OCI-LY3 (cell line): ENCODE measurements at regions not wholly inside any gene's neighbourhood (a gene's known extent, or its start where the extent isn't known, plus 50 kb on each side); places are given as distances from the start of the nearest gene placed in this dataset.

Experiments used
- H2AFZ ChIP-seq: fragments of 200-600, 300-600 bp; shearing (Covaris generic); 2 replicates; pipeline ENCODE4 v1.6.0; 2014; ENCODE audit warnings: antibody characterized with exemption, low read depth, low read length
- H3K27ac ChIP-seq: fragments of 200-600, 300-600 bp; sonication (generic); 2 replicates; pipeline ENCODE4 v1.5.1; 2014; ENCODE audit warnings: mild to moderate bottlenecking, low read length, moderate library complexity, mixed read lengths
- H3K27me3 ChIP-seq: fragments of 200-600, 300-600 bp; sonication (generic); 2 replicates; pipeline ENCODE4 v1.6.1; 2014; ENCODE audit warnings: low read depth, low read length, mixed read lengths
- H3K36me3 ChIP-seq: fragments of 200-600, 300-600 bp; sonication (generic); replicated peaks from 2 replicates; pipeline ENCODE3; 2014; ENCODE audit warnings: low read depth, low read length, mixed read lengths
- H3K4me1 ChIP-seq: fragments of 300-600, 200-600 bp; sonication (generic); 2 replicates; pipeline ENCODE4 v1.6.1; 2014; ENCODE audit warnings: low read length, mixed read lengths
- H3K4me2 ChIP-seq: fragments of 200-600, 300-600 bp; sonication (generic); 2 replicates; pipeline ENCODE4 v1.6.1; 2014; ENCODE audit warnings: low read length, mixed read lengths
- H3K4me3 ChIP-seq: fragments of 300-600, 200-600 bp; sonication (generic); 2 replicates; pipeline ENCODE4 v1.5.1; 2014; ENCODE audit warnings: antibody characterized with exemption, mild to moderate bottlenecking, low read length, moderate library complexity
- H3K79me2 ChIP-seq: fragments of 300-600, 200-600 bp; shearing (Covaris generic); 2 replicates; pipeline ENCODE4 v1.6.1; 2014; ENCODE audit warnings: mild to moderate bottlenecking, low read length, mixed read lengths
- H3K9ac ChIP-seq: fragments of 300-600, 200-600 bp; shearing (Covaris generic); 2 replicates; pipeline ENCODE4 v1.6.0; 2014; ENCODE audit warnings: mild to moderate bottlenecking, low read length, moderate library complexity
- H3K9me3 ChIP-seq: fragments of 200-600, 300-600 bp; shearing (Covaris generic); 2 replicates; pipeline ENCODE4 v1.6.1; 2014; ENCODE audit warnings: low read length, mixed read lengths; ENCODE audit not compliant: insufficient read depth
- H4K20me1 ChIP-seq: fragments of 200-600, 300-600 bp; sonication (generic); 2 replicates; pipeline ENCODE4 v1.6.1; 2016; ENCODE audit warnings: low read length, mixed read lengths; ENCODE audit not compliant: insufficient read depth
- EZH2phosphoT487 ChIP-seq: fragments of 200-600 bp; shearing (Covaris generic); IDR thresholded peaks from 2 replicates; pipeline ENCODE4 v1.6.1; 2018; ENCODE audit warnings: antibody characterized with exemption, mixed run types, low read depth
- TF ChIP-seq, protein P1 (sequence below): fragments of 200-600, 300-600 bp; sonication (generic); IDR thresholded peaks from 2 replicates; pipeline ENCODE4 v1.5.1; 2014; ENCODE audit warnings: antibody characterized with exemption, low read length, low read depth

DNA sequence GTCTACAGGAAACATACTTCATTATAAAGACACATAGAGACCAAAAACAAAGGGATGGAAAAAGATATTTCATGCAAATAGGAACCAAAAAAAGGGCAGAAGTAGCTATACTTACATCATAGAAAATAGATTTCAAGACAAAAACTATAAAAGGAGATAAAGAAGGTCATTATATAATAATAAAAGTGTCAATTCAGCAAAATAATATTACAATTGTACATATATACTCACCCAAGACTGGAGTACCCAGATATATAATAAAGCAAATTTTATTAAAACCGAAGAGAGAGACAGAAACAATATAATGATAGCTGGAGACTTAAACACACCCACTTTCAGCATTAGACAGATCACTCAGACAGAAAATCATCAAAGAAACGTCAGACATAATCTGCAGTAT lies 546.3 kb downstream of the PRDM9 start:
- Histone ChIP-seq H3K27ac (no peak overlapping the region), H3K79me2 (no peaks in the 10 kb centered on the region), H3K4me2 (no peak overlapping the region), H3K4me3 (no peak overlapping the region), H3K9ac (no peak overlapping the region), H2AFZ (no peak overlapping the region), H3K9me3 (no peaks in the 10 kb centered on the region), H3K36me3 (no peaks in the 10 kb centered on the region), H3K27me3 (no peaks in the 10 kb centered on the region), H4K20me1 (no peaks in the 10 kb centered on the region), H3K4me1 (no peaks in the 10 kb centered on the region)
- TF ChIP-seq, protein P1, sequence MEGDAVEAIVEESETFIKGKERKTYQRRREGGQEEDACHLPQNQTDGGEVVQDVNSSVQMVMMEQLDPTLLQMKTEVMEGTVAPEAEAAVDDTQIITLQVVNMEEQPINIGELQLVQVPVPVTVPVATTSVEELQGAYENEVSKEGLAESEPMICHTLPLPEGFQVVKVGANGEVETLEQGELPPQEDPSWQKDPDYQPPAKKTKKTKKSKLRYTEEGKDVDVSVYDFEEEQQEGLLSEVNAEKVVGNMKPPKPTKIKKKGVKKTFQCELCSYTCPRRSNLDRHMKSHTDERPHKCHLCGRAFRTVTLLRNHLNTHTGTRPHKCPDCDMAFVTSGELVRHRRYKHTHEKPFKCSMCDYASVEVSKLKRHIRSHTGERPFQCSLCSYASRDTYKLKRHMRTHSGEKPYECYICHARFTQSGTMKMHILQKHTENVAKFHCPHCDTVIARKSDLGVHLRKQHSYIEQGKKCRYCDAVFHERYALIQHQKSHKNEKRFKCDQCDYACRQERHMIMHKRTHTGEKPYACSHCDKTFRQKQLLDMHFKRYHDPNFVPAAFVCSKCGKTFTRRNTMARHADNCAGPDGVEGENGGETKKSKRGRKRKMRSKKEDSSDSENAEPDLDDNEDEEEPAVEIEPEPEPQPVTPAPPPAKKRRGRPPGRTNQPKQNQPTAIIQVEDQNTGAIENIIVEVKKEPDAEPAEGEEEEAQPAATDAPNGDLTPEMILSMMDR, result no peak
- TF ChIP-seq EZH2phosphoT487, result no peak

DNA sequence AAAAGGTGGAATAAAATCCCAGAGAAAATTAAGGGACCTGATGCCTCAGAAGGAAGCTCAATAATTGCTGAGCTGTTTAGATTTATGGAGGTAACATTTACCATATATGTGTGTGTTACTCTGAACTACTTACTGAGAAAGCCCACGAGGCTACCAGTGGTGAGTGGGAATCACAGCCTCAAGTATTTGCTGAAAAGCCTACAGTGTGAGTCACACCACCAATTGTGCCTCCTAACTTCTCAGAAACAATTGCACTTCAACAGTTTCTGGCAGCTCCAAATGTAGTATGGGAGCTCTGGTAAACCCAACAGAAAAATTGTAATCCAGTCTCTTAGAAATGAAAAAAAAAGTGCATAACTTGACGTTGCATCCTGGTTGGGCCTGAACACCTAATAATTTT lies 551.6 kb downstream of the PRDM9 start:
- no peak overlapping the region for H3K4me3 ChIP-seq
- H3K9me3 ChIP-seq, result no peaks in the 10 kb centered on the region
- H3K27ac ChIP-seq, result no peak overlapping the region
- no peaks in the 10 kb centered on the region for H4K20me1 ChIP-seq
- no peaks in the 10 kb centered on the region for H3K36me3 ChIP-seq
- no peak overlapping the region for H3K9ac ChIP-seq
- H2AFZ ChIP-seq, result no peak overlapping the region
- H3K4me1 ChIP-seq, result no peaks in the 10 kb centered on the region
- H3K27me3 ChIP-seq, result no peaks in the 10 kb centered on the region
- TF ChIP-seq EZH2phosphoT487, result no peak
- TF ChIP-seq, protein P1, result no peak
- H3K79me2 ChIP-seq, result no peaks in the 10 kb centered on the region
- no peak overlapping the region for H3K4me2 ChIP-seq

DNA sequence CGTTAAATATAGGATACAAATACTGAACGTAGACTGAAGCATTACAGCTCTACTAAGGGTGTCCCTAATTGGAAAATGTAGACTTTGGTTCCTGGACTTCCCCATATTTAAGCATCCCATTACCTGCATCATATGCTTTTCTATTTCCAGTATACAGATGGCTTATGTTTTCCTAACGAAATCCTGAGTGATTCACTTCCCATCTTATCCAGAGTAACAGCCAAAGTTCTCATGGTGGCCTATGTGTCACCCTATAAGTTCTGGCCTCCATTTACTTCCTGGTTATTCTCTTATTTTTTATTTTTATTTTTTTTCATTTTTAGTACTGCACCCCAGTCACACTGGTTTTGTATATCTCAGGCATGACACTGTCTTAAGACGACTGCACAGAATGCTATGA lies 552.3 kb downstream of the PRDM9 start:
- Histone ChIP-seq H3K36me3 (no peaks in the 10 kb centered on the region), H3K4me3 (no peak overlapping the region), H2AFZ (no peak overlapping the region), H3K9me3 (no peaks in the 10 kb centered on the region), H3K4me1 (no peaks in the 10 kb centered on the region), H3K9ac (no peak overlapping the region), H4K20me1 (no peaks in the 10 kb centered on the region), H3K4me2 (no peak overlapping the region), H3K79me2 (no peaks in the 10 kb centered on the region), H3K27ac (no peak overlapping the region), H3K27me3 (no peaks in the 10 kb centered on the region)
- TF ChIP-seq, protein P1, result no peak
- TF ChIP-seq EZH2phosphoT487, result no peak

DNA sequence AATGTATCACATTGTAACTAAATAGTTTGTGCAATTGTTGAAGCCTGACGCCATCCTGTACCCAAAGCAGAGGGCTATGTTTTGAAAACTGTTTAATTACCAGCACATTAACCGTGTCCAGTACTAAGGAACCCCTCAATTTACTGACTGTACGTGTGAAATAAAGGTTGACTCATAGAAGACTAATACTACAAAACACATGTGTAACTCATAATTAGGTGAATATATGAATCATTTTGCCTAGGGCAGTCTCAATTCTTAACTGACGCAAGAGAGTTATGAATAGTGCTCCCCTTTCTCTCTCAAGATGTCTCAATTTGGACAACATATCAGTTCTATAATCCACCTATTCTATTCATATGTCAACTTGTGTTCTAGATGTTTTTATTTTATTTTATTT lies 558.4 kb downstream of the PRDM9 start:
- Histone ChIP-seq H3K4me2 (no peak overlapping the region), H3K4me3 (no peak overlapping the region), H4K20me1 (no peaks in the 10 kb centered on the region), H3K9me3 (no peaks in the 10 kb centered on the region), H3K9ac (no peak overlapping the region), H3K36me3 (no peaks in the 10 kb centered on the region), H2AFZ (no peak overlapping the region), H3K79me2 (no peaks in the 10 kb centered on the region), H3K27me3 (no peaks in the 10 kb centered on the region), H3K27ac (no peak overlapping the region), H3K4me1 (no peaks in the 10 kb centered on the region)
- TF ChIP-seq EZH2phosphoT487, result no peak
- TF ChIP-seq, protein P1, result no peak
